ENCODE measurements at regions not wholly inside any gene's neighbourhood (a gene's known extent, or its start where the extent isn't known, plus 50 kb on each side); places are given as distances from the start of the nearest gene placed in this dataset.

DNA sequence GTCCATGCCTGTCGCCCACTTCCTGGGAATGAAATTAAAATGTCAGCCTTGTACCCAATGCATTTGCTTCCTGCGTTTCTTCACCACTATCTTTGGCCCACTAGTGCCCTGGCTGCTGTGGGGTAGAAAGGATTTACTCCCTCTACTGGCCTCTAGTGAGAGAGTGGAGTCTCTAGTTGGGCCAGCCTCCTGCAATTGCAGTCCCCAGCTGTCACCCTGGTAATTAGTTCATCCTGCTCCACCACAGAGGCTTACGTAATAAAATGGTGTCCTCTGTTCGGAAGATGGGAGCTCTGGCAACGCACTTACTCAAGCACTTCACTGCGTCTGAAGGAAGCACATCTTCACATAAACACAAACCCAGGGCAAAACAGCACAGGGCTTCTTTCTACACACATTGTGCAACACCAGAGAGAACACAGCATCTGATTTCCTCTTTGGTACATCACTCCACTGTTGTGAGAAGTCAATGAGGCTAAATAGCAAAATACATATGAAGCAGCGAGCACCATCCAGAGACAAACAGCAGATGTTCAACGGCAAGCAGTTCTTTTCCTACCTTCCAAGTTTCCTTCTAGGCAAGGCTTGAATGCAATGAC, 274.6 kb downstream of the LRATD1 start:
- DNase-seq (ENCODE audit: low read depth, low spot score): no peak

DNA sequence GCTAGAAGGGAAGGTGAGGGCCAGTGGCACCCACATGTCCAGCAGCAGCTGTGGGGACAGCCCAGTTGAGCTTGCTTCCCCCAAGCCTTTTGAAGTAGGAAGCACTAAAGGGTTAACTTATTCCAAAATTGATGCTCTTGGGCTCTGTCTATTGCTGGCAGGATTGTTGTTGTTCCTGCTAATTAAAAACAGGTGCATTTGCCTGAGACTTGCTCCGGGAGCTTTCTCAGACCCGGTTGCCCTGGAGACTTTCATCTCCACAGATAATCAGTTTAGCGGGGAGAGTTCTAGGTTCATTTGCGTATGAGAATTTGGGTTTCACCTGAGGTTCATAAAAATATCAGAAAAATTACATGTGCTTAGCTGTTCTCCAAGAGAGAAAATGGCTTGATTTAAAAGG, 277.3 kb downstream of the LRATD1 start:
- no peak for DNase-seq (ENCODE audit: low read depth, low spot score)

- no peak for DNase-seq (ENCODE audit: low read depth, low spot score)
Observed at GRCh38 chr2:14910654-14911053, 278.1 kb downstream of the LRATD1 start.

DNA sequence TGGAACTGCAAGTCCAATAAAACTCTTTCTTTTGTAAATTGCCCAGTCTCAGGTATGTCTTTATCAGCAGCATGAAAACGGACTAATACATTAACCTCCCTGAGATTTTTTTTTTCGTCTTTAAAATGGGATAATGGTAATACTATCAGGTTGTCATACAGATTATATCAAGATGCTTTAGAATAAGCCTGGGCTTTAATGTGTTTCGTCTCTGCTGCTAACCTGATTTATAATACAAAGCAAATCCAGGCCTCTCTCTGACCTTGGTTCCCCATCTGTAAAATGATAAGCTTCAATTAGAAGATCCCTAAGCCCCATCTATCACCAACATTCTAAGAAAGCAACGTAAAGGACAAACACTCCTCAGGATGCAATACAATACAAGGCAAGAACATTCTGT, 283.5 kb downstream of the LRATD1 start:
- DNase-seq (ENCODE audit: low read depth, low spot score): no peak

DNA sequence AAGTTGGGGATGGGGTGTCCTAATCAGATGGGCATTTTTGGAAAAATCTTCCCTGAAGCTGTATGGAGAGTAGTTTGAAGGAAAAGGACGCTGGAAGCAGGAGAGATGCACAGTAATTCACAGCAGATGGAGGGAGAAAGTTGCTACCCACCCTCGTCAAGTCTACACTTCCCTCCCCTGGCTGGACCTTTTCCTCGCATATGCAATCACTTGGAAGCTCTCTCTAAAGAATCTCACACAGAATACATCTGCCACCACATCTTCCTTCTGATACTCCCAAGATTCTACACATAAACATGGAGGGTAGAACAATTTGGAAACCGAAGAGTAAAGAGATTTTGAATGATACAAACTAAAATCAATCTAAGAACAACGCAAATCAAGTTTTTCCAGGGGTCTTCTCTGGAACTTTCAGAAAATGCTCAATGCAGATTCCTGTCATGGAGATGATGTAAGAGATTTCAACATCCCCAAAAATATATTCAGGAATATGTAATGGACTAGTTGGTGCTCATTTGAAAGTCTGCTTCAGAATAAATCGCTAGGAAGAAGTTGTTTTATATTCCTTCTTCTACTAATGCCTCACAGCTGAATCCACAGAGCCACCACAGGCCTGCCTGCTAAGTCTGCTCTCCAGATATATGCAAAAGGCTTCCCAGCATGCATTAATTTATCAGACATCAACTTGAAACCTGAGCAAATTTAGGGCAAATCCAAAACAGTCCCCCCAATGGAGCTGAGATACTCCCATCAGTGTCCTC, 291.5 kb downstream of the LRATD1 start:
- DNase-seq (ENCODE audit: low read depth, low spot score): no peak

- DNase-seq (ENCODE audit: low read depth, low spot score): no peak
Observed at GRCh38 chr2:14925471-14925870, 293.0 kb downstream of the LRATD1 start.

- DNase-seq (ENCODE audit: low read depth, low spot score): no peak
Observed at GRCh38 chr2:14927021-14927564, 294.6 kb downstream of the LRATD1 start.

DNA sequence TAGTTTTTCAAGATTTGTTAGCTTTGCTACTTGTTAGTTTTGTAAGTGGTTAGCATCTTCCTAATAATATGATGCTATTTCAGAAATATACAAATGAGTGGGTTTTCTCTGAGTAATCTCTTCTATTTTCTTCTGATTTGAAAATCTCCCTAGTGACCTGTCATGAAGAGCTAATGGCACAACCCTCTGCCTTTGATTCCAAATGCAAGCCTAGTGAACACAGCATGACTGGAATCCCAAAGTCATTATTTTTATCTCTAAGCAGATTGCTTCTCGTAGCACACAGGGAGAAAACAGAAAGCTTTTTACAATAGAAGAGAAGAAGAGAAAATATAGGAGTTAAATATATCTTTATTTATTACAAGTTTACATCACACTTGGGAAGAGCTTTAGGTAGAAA, 295.5 kb downstream of the LRATD1 start:
- DNase-seq (ENCODE audit: low read depth, low spot score): no peak

DNA sequence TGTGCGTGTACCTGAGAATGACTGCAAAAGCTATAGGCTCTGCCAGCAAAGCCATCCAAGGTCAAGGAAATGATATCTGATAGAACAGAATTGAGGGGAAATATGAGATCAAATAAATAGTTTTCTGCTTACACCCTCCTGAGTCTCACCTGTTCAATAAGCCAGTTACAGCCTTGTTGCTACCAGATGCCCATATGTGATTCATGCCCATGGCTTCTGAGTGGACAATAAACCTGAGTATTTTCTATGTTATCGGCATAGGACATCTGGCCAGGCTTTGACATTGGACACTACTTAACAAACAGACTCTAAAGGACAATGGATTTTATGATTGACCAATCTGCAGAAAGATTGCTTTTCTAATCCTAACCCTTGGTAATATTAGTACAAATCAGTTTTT, 297.9 kb downstream of the LRATD1 start:
- no peak for DNase-seq (ENCODE audit: low read depth, low spot score)

DNA sequence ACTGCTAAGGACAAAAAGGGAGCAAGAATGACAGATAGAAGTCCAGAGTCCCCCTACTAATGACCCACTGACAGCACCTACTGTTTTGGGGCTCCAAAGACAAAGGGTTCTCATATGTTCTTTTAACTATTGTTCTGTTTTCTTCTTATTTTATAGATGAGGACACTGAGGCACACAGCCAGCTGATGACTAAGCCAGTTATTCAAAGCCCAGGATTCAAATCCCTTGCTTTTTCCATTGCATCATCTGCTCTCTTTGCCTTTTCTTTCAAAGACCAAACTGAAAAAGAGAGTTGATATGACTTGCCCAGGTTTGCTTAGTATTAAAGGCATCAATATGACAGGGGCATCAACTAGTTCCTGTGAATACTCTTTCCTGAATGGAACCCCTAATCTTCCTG, 299.8 kb downstream of the LRATD1 start:
- DNase-seq (ENCODE audit: low read depth, low spot score): no peak

- no peak for DNase-seq (ENCODE audit: low read depth, low spot score)
Observed at GRCh38 chr2:14933753-14934152, 301.2 kb downstream of the LRATD1 start.

- no peak for DNase-seq (ENCODE audit: low read depth, low spot score)
Observed at GRCh38 chr2:14936426-14936825, 303.9 kb downstream of the LRATD1 start.

DNA sequence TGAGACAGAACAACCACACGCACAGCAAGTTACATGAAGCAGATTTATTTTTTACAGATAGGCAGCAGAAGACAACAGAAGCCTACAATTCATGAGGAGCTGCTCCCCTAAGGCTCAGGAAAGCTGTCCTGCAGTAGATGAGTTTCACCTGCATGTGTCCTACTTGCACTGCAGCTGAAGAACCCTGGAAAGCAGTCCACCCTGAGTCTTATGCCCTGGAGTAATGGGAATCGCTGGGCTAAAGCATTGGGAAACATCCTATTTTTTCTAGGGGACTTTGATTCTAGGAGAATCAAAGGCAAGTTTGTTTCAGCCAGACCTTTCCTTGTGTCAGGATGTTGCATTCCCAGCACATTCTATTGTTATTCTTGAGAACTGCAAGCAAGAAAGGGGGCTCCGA, 304.8 kb downstream of the LRATD1 start:
- no peak for DNase-seq (ENCODE audit: low read depth, low spot score)

- DNase-seq (ENCODE audit: low read depth, low spot score): no peak
Observed at GRCh38 chr2:14941151-14941631, 308.7 kb downstream of the LRATD1 start.

DNA sequence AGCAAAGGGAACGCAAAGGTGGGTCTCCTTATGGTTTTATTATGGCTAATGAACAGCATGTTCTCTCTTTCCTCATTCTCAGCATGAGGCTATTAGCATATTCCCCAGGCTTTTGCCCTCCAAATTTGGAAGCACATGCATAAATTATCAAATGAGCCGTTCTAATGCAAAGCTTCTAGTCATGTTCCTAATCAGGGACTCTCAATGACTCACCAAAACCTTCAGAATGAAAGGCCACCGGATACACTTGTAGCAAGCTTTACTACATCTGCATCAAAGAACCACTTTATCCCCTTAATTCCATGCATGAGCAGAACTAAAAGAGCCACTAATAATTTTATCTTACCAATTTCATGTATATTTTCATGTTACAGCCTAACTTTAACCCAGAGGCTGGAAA, 310.5 kb downstream of the LRATD1 start:
- DNase-seq (ENCODE audit: low read depth, low spot score): no peak

- DNase-seq (ENCODE audit: low read depth, low spot score): no peak
Observed at GRCh38 chr2:14944562-14945346, 312.2 kb downstream of the LRATD1 start.

- no peak for DNase-seq (ENCODE audit: low read depth, low spot score)
Observed at GRCh38 chr2:14951569-14952285, 319.2 kb downstream of the LRATD1 start.

- no peak for DNase-seq (ENCODE audit: low read depth, low spot score)
Observed at GRCh38 chr2:14952400-14952963, 320.0 kb downstream of the LRATD1 start.

GRCh38 chr2:14960686-14961324, 328.3 kb downstream of the LRATD1 start:
- DNase-seq (ENCODE audit: low read depth, low spot score): no peak

DNA sequence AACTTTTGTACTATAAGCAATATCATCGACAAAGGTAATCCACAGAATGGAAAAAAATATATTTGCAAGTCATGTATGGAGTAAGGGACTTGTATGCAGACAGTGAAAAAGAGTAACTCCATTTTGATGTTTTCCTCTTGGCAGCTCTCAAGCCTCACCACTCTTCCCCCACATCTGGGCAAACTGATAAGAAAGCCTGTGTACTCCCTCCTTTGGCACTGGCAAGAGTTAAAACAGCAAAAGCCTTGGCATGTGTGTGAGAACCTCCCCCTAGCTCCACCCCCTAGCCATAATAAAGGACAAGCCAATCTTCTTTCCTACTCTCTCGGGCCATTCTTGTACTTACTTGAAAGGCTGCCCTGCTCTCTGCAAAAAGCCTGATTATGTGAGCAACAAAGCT, 335.2 kb downstream of the LRATD1 start:
- DNase-seq (ENCODE audit: low read depth, low spot score): no peak

GRCh38 chr2:14975381-14975780, 342.9 kb downstream of the LRATD1 start:
- DNase-seq (ENCODE audit: low read depth, low spot score): no peak
